B cell (primary cell): ENCODE measurements at regions not wholly inside any gene's neighbourhood (a gene's known extent, or its start where the extent isn't known, plus 50 kb on each side); places are given as distances from the start of the nearest gene placed in this dataset.

Experiments used
- ATAC-seq: fragments of 200-7000 bp; cut with Tn5 transposase; one replicate; pipeline ENCODE4 v1.10.0; 2021; ENCODE audit warnings: low read depth, mild to moderate bottlenecking, moderate number of reproducible peaks, moderate library complexity
- CTCF ChIA-PET: fragments of 350-600 bp; sonication (Branson Sonifier 250); formaldehyde crosslinking; loops from one replicate; lab custom pipeline; 2021; ENCODE audit warnings: antibody characterized with exemption, inconsistent platforms; lab: Charles Lee
- POLR2A ChIA-PET: fragments of 350-600 bp; sonication (Branson Sonifier 250); formaldehyde crosslinking; loops from one replicate; lab custom pipeline; 2021; ENCODE audit warnings: antibody characterized with exemption; lab: Charles Lee
- DNase-seq: peaks from one replicate; pipeline ENCODE4 v3.0.0; 2013
- H2AFZ ChIP-seq: 2 replicates; pipeline ENCODE4 v1.6.1; 2012; ENCODE audit warnings: mild to moderate bottlenecking, low read depth, low read length; ENCODE audit not compliant: insufficient read depth, poor library complexity, severe bottlenecking
- H3K27ac ChIP-seq, 2 donors: 1 replicate in 1 of 2; 2 replicates in 1 of 2; pipeline ENCODE4 v1.5.1; 2012 to 2013; ENCODE audit warnings: low read length in 2 of 2, mild to moderate bottlenecking in 2 of 2, moderate library complexity in 1 of 2
- H3K27me3 ChIP-seq, 4 experiments: fragments of 200-600 bp in 1 of 4; sonication (generic) in 1 of 4; replicated peaks in 1 of 4; 1 replicate in 2 of 4; 2 replicates in 2 of 4; pipeline versions ENCODE4 v1.6.1 to v1.7.0; 2013 to 2016; ENCODE audit warnings: low read length in 3 of 4, mild to moderate bottlenecking in 2 of 4, mixed read lengths in 1 of 4, moderate library complexity in 1 of 4; ENCODE audit not compliant: insufficient read depth in 4 of 4, control insufficient read depth in 3 of 4; ENCODE audit errors: control extremely low read depth in 1 of 4
- H3K36me3 ChIP-seq, 2 experiments: replicated peaks in 1 of 2; 1 replicate in 1 of 2; 2 replicates in 1 of 2; pipeline versions ENCODE4 v1.6.1 to v1.7.1; 2013; ENCODE audit warnings: low read length in 1 of 2; ENCODE audit not compliant: insufficient read depth in 2 of 2, control insufficient read depth in 1 of 2; ENCODE audit errors: control extremely low read depth in 1 of 2, extremely low read depth in 1 of 2
- H3K4me1 ChIP-seq, 2 donors: fragments of 200-600 bp in 1 of 2; sonication (generic) in 1 of 2; 1 replicate in 1 of 2; 2 replicates in 1 of 2; pipeline versions ENCODE4 v1.5.1 to v1.6.1; 2013 to 2017; ENCODE audit warnings: low read length in 2 of 2; ENCODE audit not compliant: control insufficient read depth in 2 of 2, insufficient read depth in 2 of 2
- H3K4me2 ChIP-seq: replicated peaks from 2 replicates; pipeline ENCODE3; 2012; ENCODE audit warnings: mild to moderate bottlenecking, low read depth, low read length; ENCODE audit not compliant: poor library complexity, severe bottlenecking
- H3K4me3 ChIP-seq, 5 experiments: fragments of 200-600 bp in 1 of 5; sonication (generic) in 1 of 5; 1 replicate in 3 of 5; 2 replicates in 2 of 5; pipeline versions ENCODE4 v1.5.1 to v1.7.0; 2011 to 2016; ENCODE audit warnings: low read length in 4 of 5, mild to moderate bottlenecking in 4 of 5, low read depth in 2 of 5, control low read depth in 1 of 5, moderate library complexity in 1 of 5; ENCODE audit not compliant: insufficient read depth in 1 of 5; ENCODE audit errors: control extremely low read depth in 1 of 5, extremely low read depth in 1 of 5
- H3K79me2 ChIP-seq: fragments of 200-600 bp; sonication (generic); one replicate; pipeline ENCODE4 v1.6.0; 2016; ENCODE audit warnings: low read length; ENCODE audit not compliant: control insufficient read depth, insufficient read depth
- H3K9ac ChIP-seq: fragments of 200-600 bp; sonication (generic); 2 replicates; pipeline ENCODE4 v1.6.1; 2017; ENCODE audit warnings: mild to moderate bottlenecking, low read length, moderate library complexity
- H3K9me3 ChIP-seq, 3 donors: one replicate each; pipeline versions ENCODE4 v1.6.1 to v1.7.1; 2013; ENCODE audit warnings: low read length in 2 of 3; ENCODE audit not compliant: control insufficient read depth in 2 of 3, insufficient read depth in 1 of 3; ENCODE audit errors: control extremely low read depth in 1 of 3
- H4K20me1 ChIP-seq: 2 replicates; pipeline ENCODE4 v1.6.0; 2012; ENCODE audit warnings: mild to moderate bottlenecking, low read length; ENCODE audit not compliant: insufficient read depth, control insufficient read depth, poor library complexity, severe bottlenecking
- H3K27ac Mint-ChIP-seq: one replicate; pipeline ENCODE4 v1.8.0; 2021; ENCODE audit warnings: mixed read lengths
- H3K27me3 Mint-ChIP-seq: one replicate; pipeline ENCODE4 v1.8.0; 2021; ENCODE audit warnings: mixed read lengths
- H3K4me1 Mint-ChIP-seq: one replicate; pipeline ENCODE4 v1.8.0; 2021; ENCODE audit warnings: mixed read lengths
- H3K4me3 Mint-ChIP-seq: one replicate; pipeline ENCODE4 v1.8.0; 2021; ENCODE audit warnings: mixed read lengths
- H3K9me3 Mint-ChIP-seq: one replicate; pipeline ENCODE4 v1.8.0; 2022; ENCODE audit warnings: mixed read lengths; ENCODE audit not compliant: insufficient read depth
- CTCF ChIP-seq: fragments of 200-600 bp; IDR thresholded peaks from one replicate; pipeline ENCODE4 v1.8.0; 2022; ENCODE audit warnings: antibody characterized with exemption, mild to moderate bottlenecking
- EZH2 ChIP-seq: IDR thresholded peaks from 2 replicates; pipeline ENCODE4 v1.6.1; 2012; ENCODE audit warnings: borderline replicate concordance, low read depth, mild to moderate bottlenecking, moderate library complexity, low read length; ENCODE audit not compliant: insufficient read depth, poor library complexity, severe bottlenecking
- WGBS: methylation state at CpG from one replicate; pipeline ENCODE4 v1.1.5; 2013; ENCODE audit warnings: missing lambda C conversion rate; ENCODE audit not compliant: insufficient coverage; 5-methylcytosine and 5-hydroxymethylcytosine counted together
- intact Hi-C: fragments of 100-400 bp; cut with micrococcal nuclease; formaldehyde crosslinking; loops from one replicate; pipeline ENCODE4 v1.10.0; 2022

DNA sequence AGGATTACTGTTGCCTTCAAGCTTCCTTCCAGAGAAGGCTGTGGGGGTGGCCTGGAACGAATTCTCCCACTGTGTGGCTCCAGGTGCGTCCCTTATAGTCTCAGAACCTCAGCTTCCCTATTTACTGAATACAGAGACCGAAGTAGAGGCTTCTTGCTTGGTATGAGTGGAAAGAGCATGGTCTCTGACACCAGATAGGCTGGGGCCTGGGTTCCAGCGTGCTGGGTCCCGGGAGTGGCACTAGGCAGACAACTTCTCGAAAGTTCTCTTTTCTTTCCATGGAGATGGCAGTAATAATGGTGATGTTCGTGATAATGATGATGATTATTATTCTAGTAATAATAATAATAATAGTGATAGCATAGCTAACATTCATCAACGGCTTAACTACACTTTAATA is 161.7 kb downstream of the PTPRU start:
- no peak for TF ChIP-seq CTCF
- no peak for TF ChIP-seq EZH2
- Histone ChIP-seq H3K79me2 (no peaks in the 10 kb centered on the region), H3K27ac (no peak overlapping the region), H3K4me3 (no peak overlapping the region), H3K4me2 (no peak overlapping the region), H3K9me3 (peaks cover 0 to 5% (median 0%) of the 10 kb centered on the region in 3 donors), H2AFZ (no peak overlapping the region), H4K20me1 (no peaks in the 10 kb centered on the region), H3K27me3 (no peaks in the 10 kb centered on the region), H3K9ac (no peak overlapping the region), H3K36me3 (no peaks in the 10 kb centered on the region), H3K4me1 (no peaks in the 10 kb centered on the region)
- Mint-ChIP-seq H3K4me1 (no peaks in the 10 kb centered on the region), H3K4me3 (no peak overlapping the region), H3K27ac (no peak overlapping the region), H3K27me3 (peaks cover 2% of the 10 kb centered on the region), H3K9me3 (peaks cover 5% of the 10 kb centered on the region)
- ChIA-PET CTCF (no interaction called here), POLR2A (no interaction called here)
- WGBS = 80% methylated on average over 1 of the region's 8 CpGs
- intact Hi-C loops = no loop called here
- no peak for DNase-seq
- no peak for ATAC-seq

DNA sequence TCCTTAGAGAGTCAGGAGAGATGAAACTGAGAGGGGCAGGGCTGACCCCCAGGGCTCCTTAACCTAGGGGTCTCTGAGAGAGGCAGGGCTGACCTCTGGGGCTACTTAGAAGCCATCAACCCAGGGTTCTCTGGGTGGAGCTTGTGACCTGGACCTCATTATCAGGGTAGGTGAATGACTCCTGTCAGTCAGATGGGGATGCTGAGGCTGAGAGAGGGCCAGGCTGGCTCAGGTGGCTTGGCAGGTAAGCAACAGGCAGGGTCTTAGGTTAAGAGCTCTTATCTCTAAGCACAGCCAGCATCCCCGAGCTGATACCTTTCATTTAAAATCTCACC is 160.9 kb downstream of the PTPRU start:
- Histone ChIP-seq H3K79me2 (no peaks in the 10 kb centered on the region), H3K4me2 (no peak overlapping the region), H3K27me3 (no peaks in the 10 kb centered on the region), H2AFZ (no peak overlapping the region), H4K20me1 (no peaks in the 10 kb centered on the region), H3K4me3 (no peak overlapping the region), H3K27ac (no peak overlapping the region), H3K9ac (no peak overlapping the region), H3K9me3 (peaks cover 0 to 5% (median 0%) of the 10 kb centered on the region in 3 donors), H3K36me3 (no peaks in the 10 kb centered on the region), H3K4me1 (no peaks in the 10 kb centered on the region)
- Mint-ChIP-seq H3K9me3 (peaks cover 5% of the 10 kb centered on the region), H3K27ac (no peak overlapping the region), H3K4me3 (no peak overlapping the region), H3K4me1 (no peaks in the 10 kb centered on the region), H3K27me3 (peaks cover 8% of the 10 kb centered on the region)
- CTCF ChIA-PET = no interaction called here
- 60% methylated on average over 1 of the region's 1 CpG for WGBS
- ATAC-seq (no peak), DNase-seq (no peak)
- intact Hi-C loops = no loop called here
- no peak for TF ChIP-seq EZH2
- no peak for TF ChIP-seq CTCF
- POLR2A ChIA-PET = no interaction called here
